Gastrocnemius medialis (tissue), 4 donors: ENCODE measurements at regions not wholly inside any gene's neighbourhood (a gene's known extent, or its start where the extent isn't known, plus 50 kb on each side); places are given as distances from the start of the nearest gene placed in this dataset.

ENCODE experiments used
- POLR2A ChIP-seq, 2 donors: fragments of 450-650 bp; IDR thresholded peaks; one replicate each; pipeline ENCODE4 v1.6.1; 2017; ENCODE audit warnings: antibody characterized with exemption in 2 of 2, mild to moderate bottlenecking in 2 of 2, moderate library complexity in 2 of 2
- TF ChIP-seq, protein P1 (sequence below), 5 experiments: fragments of 450-650 bp in 3 of 5; fragments of 200-600 bp in 2 of 5; sonication (generic) in 2 of 5; IDR thresholded peaks in 4 of 5; conservative IDR thresholded peaks in 1 of 5; 1 replicate in 4 of 5; 2 replicates in 1 of 5; pipeline ENCODE4 v1.5.1; 2016 to 2019; ENCODE audit warnings: antibody characterized with exemption in 5 of 5, mild to moderate bottlenecking in 3 of 5, moderate library complexity in 3 of 5

- TF ChIP-seq, protein P1, sequence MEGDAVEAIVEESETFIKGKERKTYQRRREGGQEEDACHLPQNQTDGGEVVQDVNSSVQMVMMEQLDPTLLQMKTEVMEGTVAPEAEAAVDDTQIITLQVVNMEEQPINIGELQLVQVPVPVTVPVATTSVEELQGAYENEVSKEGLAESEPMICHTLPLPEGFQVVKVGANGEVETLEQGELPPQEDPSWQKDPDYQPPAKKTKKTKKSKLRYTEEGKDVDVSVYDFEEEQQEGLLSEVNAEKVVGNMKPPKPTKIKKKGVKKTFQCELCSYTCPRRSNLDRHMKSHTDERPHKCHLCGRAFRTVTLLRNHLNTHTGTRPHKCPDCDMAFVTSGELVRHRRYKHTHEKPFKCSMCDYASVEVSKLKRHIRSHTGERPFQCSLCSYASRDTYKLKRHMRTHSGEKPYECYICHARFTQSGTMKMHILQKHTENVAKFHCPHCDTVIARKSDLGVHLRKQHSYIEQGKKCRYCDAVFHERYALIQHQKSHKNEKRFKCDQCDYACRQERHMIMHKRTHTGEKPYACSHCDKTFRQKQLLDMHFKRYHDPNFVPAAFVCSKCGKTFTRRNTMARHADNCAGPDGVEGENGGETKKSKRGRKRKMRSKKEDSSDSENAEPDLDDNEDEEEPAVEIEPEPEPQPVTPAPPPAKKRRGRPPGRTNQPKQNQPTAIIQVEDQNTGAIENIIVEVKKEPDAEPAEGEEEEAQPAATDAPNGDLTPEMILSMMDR (IDR thresholded peaks at IDR 0.05 in 4 of 5, conservative IDR thresholded peaks at IDR 0.05 in 1 of 5), result no peak
- TF ChIP-seq POLR2A (IDR thresholded peaks at IDR 0.05), result no peak
Measured at GRCh38 chr3:6770397-6770690, 90.6 kb upstream of the GRM7 start.
